K562 (cell line): ENCODE measurements at regions not wholly inside any gene's neighbourhood (a gene's known extent, or its start where the extent isn't known, plus 50 kb on each side); places are given as distances from the start of the nearest gene placed in this dataset.

Experiments used
- ATAC-seq: fragments of 200-7000 bp; cut with Tn5 transposase; 3 replicates; pipeline ENCODE4 v1.9.1; 2020; ENCODE audit warnings: moderate library complexity
- BruUV-seq: library from RNA; stranded (reverse); fragments of 400-500 nt; replicated peaks from 2 replicates; lab custom pipeline; 2021; lab: Mats Ljungman, UMichigan
- CTCF ChIA-PET: fragments of 300-600 bp; formaldehyde crosslinking; extraction: SDS; loops from one replicate; lab custom pipeline; 2021; ENCODE audit warnings: low intra/inter-chr PET ratio; lab: Yijun Ruan, JAX
- POLR2A ChIA-PET: fragments of 300-600, 350-650 bp; sonication (Branson Sonifier 250); formaldehyde crosslinking; extraction: SDS; loops from one replicate; lab custom pipeline; 2021; ENCODE audit warnings: antibody characterized with exemption, inconsistent platforms; lab: Yijun Ruan, JAX
- DNase-seq, 4 experiments: peaks; one replicate each; pipeline versions ENCODE4 v3.0.0 to v3.0.0-alpha.2; 2011 to 2018; ENCODE audit warnings: low spot score in 3 of 4, mixed read lengths in 3 of 4; ENCODE audit errors: extremely low read depth in 1 of 4
- FAIRE-seq: peaks from 2 replicates; lab custom pipeline; 2011; peaks lifted over from hg19 to GRCh38; lab: Jason Lieb, UNC
- H2AFZ ChIP-seq: 2 replicates; pipeline ENCODE4 v1.6.0; 2011; ENCODE audit warnings: low read depth, low read length, control low read depth, inconsistent platforms
- H3K27ac ChIP-seq: fragments of 200-600 bp; 3 replicates; pipeline ENCODE4 v1.8.0; 2011; ENCODE audit warnings: low read depth, mild to moderate bottlenecking, control low read depth, inconsistent platforms, low read length, moderate library complexity, mixed read lengths; ENCODE audit errors: extremely low read depth
- H3K27me3 ChIP-seq, 2 experiments: fragments of 300-600 bp in 1 of 2; 2 replicates in 1 of 2; 3 replicates in 1 of 2; pipeline versions ENCODE4 v1.6.0 to v1.8.0; 2011; ENCODE audit warnings: inconsistent platforms in 2 of 2, low read length in 2 of 2, mild to moderate bottlenecking in 1 of 2, mixed read lengths in 1 of 2, moderate library complexity in 1 of 2; ENCODE audit not compliant: control insufficient read depth in 2 of 2, insufficient read depth in 2 of 2
- H3K36me3 ChIP-seq: fragments of 300-600 bp; 3 replicates; pipeline ENCODE4 v1.8.0; 2011; ENCODE audit warnings: mild to moderate bottlenecking, low read length, inconsistent platforms; ENCODE audit not compliant: control insufficient read depth, insufficient read depth
- H3K4me1 ChIP-seq, 2 experiments: fragments of 200-600 bp in 1 of 2; replicated peaks in 1 of 2; 2 replicates in 1 of 2; 3 replicates in 1 of 2; pipeline versions ENCODE4 v1.5.1 to v1.8.0; 2011; ENCODE audit warnings: inconsistent platforms in 2 of 2, low read length in 2 of 2, mild to moderate bottlenecking in 1 of 2, mixed read lengths in 1 of 2, moderate library complexity in 1 of 2; ENCODE audit not compliant: control insufficient read depth in 2 of 2, insufficient read depth in 2 of 2
- H3K4me2 ChIP-seq: 2 replicates; pipeline ENCODE4 v1.6.1; 2011; ENCODE audit warnings: low read length, control low read depth, inconsistent platforms, mixed read lengths; ENCODE audit not compliant: insufficient read depth
- H3K4me3 ChIP-seq: fragments of 200-600 bp; sonication (generic), shearing (Covaris generic); 2 replicates; pipeline ENCODE4 v1.5.1; 2016; ENCODE audit warnings: control low read depth, inconsistent platforms
- H3K79me2 ChIP-seq: fragments of 200-600 bp; 3 replicates; pipeline ENCODE4 v1.8.0; 2011; ENCODE audit warnings: low read length, inconsistent platforms; ENCODE audit not compliant: control insufficient read depth, insufficient read depth
- H3K9ac ChIP-seq, 2 experiments: 2 replicates each; pipeline versions ENCODE4 v1.6.0 to v1.6.1; 2011; ENCODE audit warnings: low read depth in 2 of 2, low read length in 2 of 2, control low read depth in 1 of 2, inconsistent platforms in 1 of 2, mild to moderate bottlenecking in 1 of 2, mixed read lengths in 1 of 2; ENCODE audit not compliant: insufficient read depth in 1 of 2
- H3K9me1 ChIP-seq: one replicate; pipeline ENCODE4 v1.6.0; 2011; ENCODE audit warnings: inconsistent platforms, mild to moderate bottlenecking, low read length, moderate library complexity; ENCODE audit not compliant: control insufficient read depth, insufficient read depth
- H3K9me3 ChIP-seq: replicated peaks from 2 replicates; pipeline ENCODE4 v1.5.1; 2011; ENCODE audit warnings: low read depth, low read length, inconsistent platforms; ENCODE audit not compliant: control insufficient read depth, insufficient read depth
- H4K20me1 ChIP-seq: replicated peaks from 2 replicates; pipeline ENCODE4 v1.6.1; 2011; ENCODE audit warnings: low read length, inconsistent platforms, mixed read lengths; ENCODE audit not compliant: control insufficient read depth, insufficient read depth
- HNRNPK ChIP-seq: fragments of 200-400 bp; formaldehyde crosslinking; IDR thresholded peaks from one replicate; pipeline ENCODE4 v1.6.1; 2018; ENCODE audit warnings: mild to moderate bottlenecking, low read depth, low read length; ENCODE audit not compliant: poor library complexity, severe bottlenecking
- KLF10 ChIP-seq: fragments of 250-450 bp; sonication (Bioruptor Pico); IDR thresholded peaks from 2 replicates; pipeline ENCODE4 v1.6.1; 2021; ENCODE audit warnings: matching md5 sums
- in situ Hi-C: fragments of 300-500 bp; cut with MboI; formaldehyde crosslinking; loops from 4 replicates; pipeline ENCODE4 v1.15.0; 2018; ENCODE audit warnings: inconsistent platforms, mixed read lengths
- intact Hi-C: fragments of 100-400 bp; cut with micrococcal nuclease; formaldehyde crosslinking; loops from 2 replicates; pipeline ENCODE4 v1.14.2; 2022
- TF ChIP-seq, protein P1 (sequence below): fragments of 450-650 bp; IDR thresholded peaks from 2 replicates; pipeline ENCODE4 v1.6.1; 2017; ENCODE audit warnings: mild to moderate bottlenecking, moderate library complexity
- TF ChIP-seq, protein P2 (sequence below): fragments of 450-650 bp; IDR thresholded peaks from 2 replicates; pipeline ENCODE4 v1.6.1; 2016; ENCODE audit warnings: antibody characterized with exemption
- TF ChIP-seq, protein P3 (sequence below), 2 experiments: fragments of 450-650 bp in 1 of 2; sonication (generic) in 1 of 2; formaldehyde crosslinking in 1 of 2; IDR thresholded peaks in 1 of 2; conservative IDR thresholded peaks in 1 of 2; 2 replicates each; pipeline versions ENCODE4 v1.6.1 to v1.8.1; 2016 to 2023; ENCODE audit warnings: mild to moderate bottlenecking in 2 of 2, moderate library complexity in 2 of 2, inconsistent platforms in 1 of 2, missing genetic modification reagents in 1 of 2
- TF ChIP-seq, protein P4 (sequence below): sonication (generic); formaldehyde crosslinking; IDR thresholded peaks from 2 replicates; pipeline ENCODE4 v1.9.0; 2022; ENCODE audit warnings: mild to moderate bottlenecking, missing genetic modification reagents
- TF ChIP-seq, protein P5 (sequence below), 2 experiments: fragments of 200-800 bp in 1 of 2; sonication (Bioruptor generic) in 1 of 2; sonication (generic) in 1 of 2; formaldehyde crosslinking in 1 of 2; IDR thresholded peaks in 1 of 2; conservative IDR thresholded peaks in 1 of 2; 2 replicates each; pipeline versions ENCODE4 v1.5.0 to v1.6.1; 2016 to 2020; ENCODE audit warnings: missing compliant biosample characterization in 1 of 2, missing genetic modification characterization in 1 of 2, missing genetic modification reagents in 1 of 2

DNA sequence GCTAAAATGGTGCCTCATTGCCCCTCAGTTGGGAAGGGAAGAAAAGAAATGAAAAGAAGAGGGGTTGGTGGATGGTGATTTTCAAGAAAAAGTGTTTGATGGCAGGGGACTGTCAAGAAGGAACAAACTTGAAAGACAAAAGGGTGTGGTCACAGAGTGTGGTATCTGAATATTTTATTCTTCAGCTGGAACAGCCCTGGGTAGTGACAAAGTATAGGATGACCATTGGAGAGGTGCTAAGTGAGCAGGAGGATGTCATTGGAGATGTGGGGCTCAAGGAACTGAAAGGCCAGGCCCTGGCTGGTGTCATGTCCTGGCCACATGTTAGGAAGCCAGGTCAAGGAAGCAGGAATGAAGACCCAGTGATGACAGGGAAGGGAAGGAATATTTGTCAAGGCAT lies 71.0 kb upstream of the CD55 start:
- H3K36me3 ChIP-seq: no peaks in the 10 kb centered on the region
- H3K9ac ChIP-seq: no peak overlapping the region
- no peak overlapping the region for H3K4me2 ChIP-seq
- BruUV-seq: no TSS peak
- no peak overlapping the region for H2AFZ ChIP-seq
- H3K9me1 ChIP-seq: no peaks in the 10 kb centered on the region
- in situ Hi-C loops (no loop called here), intact Hi-C loops (no loop called here)
- no peaks in the 10 kb centered on the region for H3K27me3 ChIP-seq
- H3K27ac ChIP-seq: no peak overlapping the region
- no peak for FAIRE-seq
- POLR2A ChIA-PET: no interaction called here
- TF ChIP-seq HNRNPK (no peak), KLF10 (no peak)
- TF ChIP-seq, protein P1, sequence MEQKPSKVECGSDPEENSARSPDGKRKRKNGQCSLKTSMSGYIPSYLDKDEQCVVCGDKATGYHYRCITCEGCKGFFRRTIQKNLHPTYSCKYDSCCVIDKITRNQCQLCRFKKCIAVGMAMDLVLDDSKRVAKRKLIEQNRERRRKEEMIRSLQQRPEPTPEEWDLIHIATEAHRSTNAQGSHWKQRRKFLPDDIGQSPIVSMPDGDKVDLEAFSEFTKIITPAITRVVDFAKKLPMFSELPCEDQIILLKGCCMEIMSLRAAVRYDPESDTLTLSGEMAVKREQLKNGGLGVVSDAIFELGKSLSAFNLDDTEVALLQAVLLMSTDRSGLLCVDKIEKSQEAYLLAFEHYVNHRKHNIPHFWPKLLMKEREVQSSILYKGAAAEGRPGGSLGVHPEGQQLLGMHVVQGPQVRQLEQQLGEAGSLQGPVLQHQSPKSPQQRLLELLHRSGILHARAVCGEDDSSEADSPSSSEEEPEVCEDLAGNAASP: no peak
- TF ChIP-seq, protein P2, sequence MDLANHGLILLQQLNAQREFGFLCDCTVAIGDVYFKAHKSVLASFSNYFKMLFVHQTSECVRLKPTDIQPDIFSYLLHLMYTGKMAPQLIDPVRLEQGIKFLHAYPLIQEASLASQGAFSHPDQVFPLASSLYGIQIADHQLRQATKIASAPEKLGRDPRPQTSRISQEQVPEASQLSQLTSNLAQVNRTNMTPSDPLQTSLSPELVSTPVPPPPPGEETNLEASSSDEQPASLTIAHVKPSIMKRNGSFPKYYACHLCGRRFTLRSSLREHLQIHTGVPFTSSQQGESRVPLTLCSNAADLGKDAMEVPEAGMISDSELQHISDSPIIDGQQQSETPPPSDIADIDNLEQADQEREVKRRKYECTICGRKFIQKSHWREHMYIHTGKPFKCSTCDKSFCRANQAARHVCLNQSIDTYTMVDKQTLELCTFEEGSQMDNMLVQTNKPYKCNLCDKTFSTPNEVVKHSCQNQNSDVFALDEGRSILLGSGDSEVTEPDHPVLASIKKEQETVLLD: no peak
- TF ChIP-seq, protein P3, sequence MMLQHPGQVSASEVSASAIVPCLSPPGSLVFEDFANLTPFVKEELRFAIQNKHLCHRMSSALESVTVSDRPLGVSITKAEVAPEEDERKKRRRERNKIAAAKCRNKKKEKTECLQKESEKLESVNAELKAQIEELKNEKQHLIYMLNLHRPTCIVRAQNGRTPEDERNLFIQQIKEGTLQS (IDR thresholded peaks at IDR 0.05): no peak
- TF ChIP-seq, protein P3 (CRISPR knock-in tag; conservative IDR thresholded peaks at IDR 0.05): no peak
- TF ChIP-seq, protein P4, sequence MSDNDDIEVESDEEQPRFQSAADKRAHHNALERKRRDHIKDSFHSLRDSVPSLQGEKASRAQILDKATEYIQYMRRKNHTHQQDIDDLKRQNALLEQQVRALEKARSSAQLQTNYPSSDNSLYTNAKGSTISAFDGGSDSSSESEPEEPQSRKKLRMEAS (CRISPR knock-in tag): no peak
- TF ChIP-seq, protein P5, sequence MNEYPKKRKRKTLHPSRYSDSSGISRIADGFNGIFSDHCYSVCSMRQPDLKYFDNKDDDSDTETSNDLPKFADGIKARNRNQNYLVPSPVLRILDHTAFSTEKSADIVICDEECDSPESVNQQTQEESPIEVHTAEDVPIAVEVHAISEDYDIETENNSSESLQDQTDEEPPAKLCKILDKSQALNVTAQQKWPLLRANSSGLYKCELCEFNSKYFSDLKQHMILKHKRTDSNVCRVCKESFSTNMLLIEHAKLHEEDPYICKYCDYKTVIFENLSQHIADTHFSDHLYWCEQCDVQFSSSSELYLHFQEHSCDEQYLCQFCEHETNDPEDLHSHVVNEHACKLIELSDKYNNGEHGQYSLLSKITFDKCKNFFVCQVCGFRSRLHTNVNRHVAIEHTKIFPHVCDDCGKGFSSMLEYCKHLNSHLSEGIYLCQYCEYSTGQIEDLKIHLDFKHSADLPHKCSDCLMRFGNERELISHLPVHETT (CRISPR knock-in tag; conservative IDR thresholded peaks at IDR 0.05 in 1 of 2, IDR thresholded peaks at IDR 0.05 in 1 of 2): no peak
- DNase-seq: no peak
- H3K4me1 ChIP-seq: no peaks in the 10 kb centered on the region
- no peaks in the 10 kb centered on the region for H3K9me3 ChIP-seq
- CTCF ChIA-PET: no interaction called here
- no peaks in the 10 kb centered on the region for H4K20me1 ChIP-seq
- H3K4me3 ChIP-seq: no peak overlapping the region
- no peak for ATAC-seq
- no peaks in the 10 kb centered on the region for H3K79me2 ChIP-seq
